Prostate gland (tissue), 2 donors: ENCODE measurements at regions not wholly inside any gene's neighbourhood (a gene's known extent, or its start where the extent isn't known, plus 50 kb on each side); places are given as distances from the start of the nearest gene placed in this dataset.

Source experiments
- DNase-seq: peaks from one replicate; pipeline ENCODE4 v3.0.0-alpha.2; 2019; ENCODE audit warnings: low spot score
- H3K27ac ChIP-seq, 2 donors: fragments of 200-600 bp; sonication (generic); 2 replicates each; pipeline ENCODE4 v1.5.1; 2017 to 2019
- H3K27me3 ChIP-seq: fragments of 200-600 bp; sonication (generic); replicated peaks from 2 replicates; pipeline ENCODE4 v1.5.1; 2019; ENCODE audit not compliant: insufficient read depth
- H3K36me3 ChIP-seq, 2 donors: fragments of 200-600 bp; sonication (generic); 1 replicate in 1 of 2; 2 replicates in 1 of 2; pipeline versions ENCODE4 v1.5.1 to v1.8.1; 2017 to 2019
- H3K4me1 ChIP-seq: fragments of 200-600 bp; sonication (generic); replicated peaks from 2 replicates; pipeline ENCODE4 v1.5.1; 2019
- H3K4me3 ChIP-seq, 2 donors: fragments of 200-600 bp; sonication (generic); 2 replicates each; pipeline ENCODE4 v1.5.1; 2017 to 2019
- H3K9me3 ChIP-seq: fragments of 200-600 bp; sonication (generic); 2 replicates; pipeline ENCODE4 v1.5.1; 2017
- CTCF ChIP-seq, 4 experiments: fragments of 200-600 bp in 2 of 4; fragments of 450-650 bp in 2 of 4; sonication (generic) in 2 of 4; IDR thresholded peaks; 1 replicate in 3 of 4; 2 replicates in 1 of 4; pipeline ENCODE4 v1.5.1; 2016 to 2019; ENCODE audit warnings: antibody characterized with exemption in 4 of 4, mild to moderate bottlenecking in 2 of 4, moderate library complexity in 2 of 4
- POLR2A ChIP-seq: fragments of 450-650 bp; IDR thresholded peaks from one replicate; pipeline ENCODE4 v1.6.1; 2016; ENCODE audit warnings: antibody characterized with exemption, mild to moderate bottlenecking
- POLR2AphosphoS5 ChIP-seq: sonication (generic); formaldehyde crosslinking; IDR thresholded peaks from one replicate; pipeline ENCODE4 v1.6.1; 2017; ENCODE audit warnings: antibody characterized with exemption
- WGBS: methylation state at CpG from one replicate; pipeline ENCODE4 v1.1.5; 2018; 5-methylcytosine and 5-hydroxymethylcytosine counted together
- intact Hi-C: fragments of 100-400 bp; cut with DNase I; formaldehyde crosslinking; loops from one replicate; pipeline ENCODE4 v1.14.2; 2022

DNA sequence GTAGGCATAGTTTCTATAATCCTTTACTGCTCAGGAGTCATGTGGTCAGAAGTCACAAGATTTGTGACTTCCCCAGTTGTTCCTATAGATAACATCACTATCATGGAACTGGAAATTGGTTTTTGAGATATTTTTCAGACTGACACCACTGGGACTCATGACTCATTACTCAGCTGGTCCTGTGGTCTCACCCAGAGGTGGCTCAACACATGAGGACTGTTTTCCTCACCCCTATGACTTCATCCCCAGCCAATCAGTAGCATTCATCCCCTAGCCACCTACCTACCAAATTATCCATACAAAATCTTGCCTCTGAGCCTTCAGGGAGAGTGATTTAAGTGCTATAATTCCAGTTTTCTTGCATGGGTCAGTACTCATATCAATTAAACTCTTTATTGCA lies 1217.7 kb downstream of the EPHA7 start:
- Histone ChIP-seq H3K4me1 (no peaks in the 10 kb centered on the region), H3K4me3 (no peak overlapping the region), H3K27ac (no peak overlapping the region), H3K27me3 (no peaks in the 10 kb centered on the region), H3K9me3 (no peaks in the 10 kb centered on the region), H3K36me3 (no peaks in the 10 kb centered on the region)
- TF ChIP-seq POLR2AphosphoS5 (no peak), POLR2A (no peak), CTCF (IDR thresholded peaks at IDR 0.05) (no peak)
- no peak for DNase-seq
- intact Hi-C loops, result no loop called here

DNA sequence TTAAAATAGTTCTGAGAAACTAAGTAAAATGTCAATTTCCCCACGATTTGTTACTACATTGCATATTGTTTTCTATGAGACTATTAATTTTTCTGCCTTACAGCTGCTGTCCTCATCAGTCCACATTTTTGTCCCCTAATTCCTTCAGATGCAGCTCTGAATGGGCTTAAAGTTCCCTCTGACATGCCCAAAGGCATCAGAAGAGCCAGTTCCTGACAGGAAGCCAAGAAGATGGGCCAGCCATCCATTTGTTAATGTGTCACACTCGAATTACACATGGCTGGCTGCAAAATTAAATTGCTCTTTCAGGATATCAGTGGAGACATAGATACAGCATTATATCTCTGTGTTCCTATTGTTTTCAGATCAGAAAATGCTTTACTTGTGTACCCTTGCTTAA lies 1223.0 kb downstream of the EPHA7 start:
- WGBS, result 12% methylated on average over 2 of the region's 2 CpGs

GRCh38 chr6:92195796-92196195 lies 1223.6 kb downstream of the EPHA7 start:
- Histone ChIP-seq H3K4me3 (no peak overlapping the region), H3K27me3 (no peaks in the 10 kb centered on the region), H3K27ac (no peak overlapping the region), H3K36me3 (no peaks in the 10 kb centered on the region), H3K9me3 (no peaks in the 10 kb centered on the region), H3K4me1 (no peaks in the 10 kb centered on the region)
- WGBS, result 81% methylated on average over 5 of the region's 5 CpGs
- TF ChIP-seq POLR2A (no peak), POLR2AphosphoS5 (no peak), CTCF (IDR thresholded peaks at IDR 0.05) (no peak)
- intact Hi-C loops, result no loop called here
- no peak for DNase-seq

More for the DNA sequence above, 1223.0 kb downstream of the EPHA7 start:
- TF ChIP-seq POLR2A (no peak), POLR2AphosphoS5 (no peak), CTCF (IDR thresholded peaks at IDR 0.05) (no peak)
- no peak for DNase-seq
- Histone ChIP-seq H3K4me3 (no peak overlapping the region), H3K27me3 (no peaks in the 10 kb centered on the region), H3K36me3 (no peaks in the 10 kb centered on the region), H3K4me1 (no peaks in the 10 kb centered on the region), H3K27ac (no peak overlapping the region), H3K9me3 (no peaks in the 10 kb centered on the region)
- intact Hi-C loops, result no loop called here

DNA sequence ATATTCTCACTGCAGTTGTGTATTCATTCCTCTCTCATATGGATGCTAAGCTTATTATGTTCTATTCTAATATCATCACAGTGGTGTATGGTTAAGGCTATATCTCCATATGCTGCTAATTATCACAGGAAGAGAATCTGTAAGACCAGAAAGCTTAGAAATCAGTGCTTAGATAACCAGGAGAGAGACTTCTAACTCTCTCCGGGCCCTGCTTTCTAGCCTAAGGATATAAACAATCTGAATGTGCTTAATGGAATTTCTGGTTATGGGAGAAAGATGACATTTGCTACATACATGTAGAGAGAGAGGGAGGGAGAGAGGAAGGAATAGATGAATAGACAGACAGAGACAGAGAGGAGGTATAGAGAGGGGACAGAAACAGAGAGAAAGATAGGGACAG lies 1231.3 kb downstream of the EPHA7 start:
- Histone ChIP-seq H3K4me3 (no peak overlapping the region), H3K9me3 (no peaks in the 10 kb centered on the region), H3K36me3 (no peaks in the 10 kb centered on the region), H3K4me1 (no peaks in the 10 kb centered on the region), H3K27me3 (no peaks in the 10 kb centered on the region), H3K27ac (no peak overlapping the region)
- no peak for DNase-seq
- TF ChIP-seq CTCF (IDR thresholded peaks at IDR 0.05) (no peak), POLR2A (no peak), POLR2AphosphoS5 (no peak)
- intact Hi-C loops, result no loop called here
- WGBS, result 84% methylated on average over 1 of the region's 1 CpG

DNA sequence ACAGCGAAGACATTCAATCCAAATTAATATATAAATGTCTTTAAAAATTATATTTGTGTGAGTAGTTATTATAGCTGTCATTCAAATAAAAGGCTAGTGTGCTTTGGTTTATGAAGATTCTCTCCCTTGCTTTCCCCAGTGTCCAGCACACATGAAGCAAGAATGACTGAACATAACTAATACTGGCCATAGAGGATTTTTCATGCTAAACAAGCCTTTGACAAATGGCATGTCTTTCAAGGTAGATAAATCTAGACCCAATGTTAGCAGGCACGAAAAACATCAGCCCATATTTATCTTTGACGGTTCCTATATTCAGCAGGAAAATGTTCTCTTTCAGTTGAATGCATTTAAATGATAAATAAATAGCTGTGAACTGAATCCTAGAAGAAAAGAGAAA lies 1234.4 kb downstream of the EPHA7 start:
- H3K4me3 ChIP-seq, result no peak overlapping the region
- WGBS, result 66% methylated on average over 3 of the region's 3 CpGs
- no peaks in the 10 kb centered on the region for H3K9me3 ChIP-seq
- intact Hi-C loops, result no loop called here
- TF ChIP-seq POLR2A (no peak), CTCF (IDR thresholded peaks at IDR 0.05) (no peak), POLR2AphosphoS5 (no peak)
- no peaks in the 10 kb centered on the region for H3K4me1 ChIP-seq
- H3K36me3 ChIP-seq, result no peaks in the 10 kb centered on the region
- DNase-seq, result no peak
- no peaks in the 10 kb centered on the region for H3K27me3 ChIP-seq
- H3K27ac ChIP-seq, result no peak overlapping the region
